ENCODE measurements at regions not wholly inside any gene's neighbourhood (a gene's known extent, or its start where the extent isn't known, plus 50 kb on each side); places are given as distances from the start of the nearest gene placed in this dataset.
A peak's percentile ranks its signal among the peaks of the same experiment; 100 is the strongest.

GRCh38 chr5:33276628-33276950, 164.2 kb upstream of the TARS1 start:
- BruUV-seq (replicated peaks) = no TSS peak
- Histone ChIP-seq H3K9me1 (replicated peaks; ENCODE audit: control insufficient read depth, extremely low read depth, insufficient read depth, low read length) (no peaks in the 10 kb centered on the region), H3K4me2 (ENCODE audit: insufficient read depth, low read length) (peak overlapping the region; percentile 62), H3K9me3 (replicated peaks; ENCODE audit: control insufficient read depth, insufficient read depth, low read length) (no peaks in the 10 kb centered on the region), H3K4me1 (ENCODE audit: control insufficient read depth, extremely low read depth, insufficient read depth, low read length) (peaks cover 32% of the 10 kb centered on the region), H3K36me3 (ENCODE audit: control insufficient read depth in 2 of 2, extremely low read depth in 1 of 2, insufficient read depth in 2 of 2, low read length in 2 of 2) (no peaks in the 10 kb centered on the region), H3K27me3 (ENCODE audit: control insufficient read depth in 2 of 2, insufficient read depth in 2 of 2, low read length in 2 of 2) (no peaks in the 10 kb centered on the region), H3K79me2 (ENCODE audit: control insufficient read depth, insufficient read depth, low read length) (no peaks in the 10 kb centered on the region), H4K20me1 (replicated peaks; ENCODE audit: control insufficient read depth, extremely low read depth, insufficient read depth, low read length) (no peaks in the 10 kb centered on the region), H3K4me3 (replicated peaks in 1 of 3; ENCODE audit: insufficient read depth in 1 of 3, low read depth in 1 of 3, low read length in 3 of 3) (no peak overlapping the region), H2AFZ (ENCODE audit: low read depth, low read length) (peak overlapping the region; percentile 31), H3K27ac (ENCODE audit: insufficient read depth, low read depth, low read length) (peak overlapping the region; percentile 4), H3K9ac (replicated peaks; ENCODE audit: extremely low read depth, insufficient read depth, low read length) (no peak overlapping the region)
- ChIA-PET CTCF (interaction anchor here (0.8 to 1.1 kb wide), 2 partner anchors 18 to 96 kb away, joined by 3 read pairs; no protein-coding TSS in a partner anchor), POLR2A (no interaction called here)
- DNase-seq (ENCODE audit: low read depth, low spot score) (no peak), FAIRE-seq (no peak)
- dilution Hi-C loops (cut with MboI; ENCODE audit: extremely low pct_ligation_motif_present, low sequenced_read_pairs) = no loop called here
- intact Hi-C loops (cut with micrococcal nuclease) = loop anchor here (1.0 kb wide), 1 partner anchor 88 kb away; no protein-coding TSS in a partner anchor
- TF ChIP-seq POLR2AphosphoS5 (IDR thresholded peaks at IDR 0.05; ENCODE audit: insufficient read depth, low read depth, low read length) (no peak), EZH2 (IDR thresholded peaks at IDR 0.05; ENCODE audit: borderline replicate concordance, low read depth, low read length, severe bottlenecking) (no peak), FOS (IDR thresholded peaks at IDR 0.05; ENCODE audit: borderline replicate concordance, insufficient read depth, low read length) (no peak), MYC (IDR thresholded peaks at IDR 0.05; ENCODE audit: low read depth, low read length) (no peak), GATA2 (IDR thresholded peaks at IDR 0.05; ENCODE audit: insufficient read depth, insufficient read length, low read depth, low read length) (no peak), CTCF (IDR thresholded peaks at IDR 0.05; ENCODE audit: extremely low read depth in 1 of 2, insufficient read depth in 1 of 2, low read depth in 1 of 2, low read length in 2 of 2) (no peak), MAX (IDR thresholded peaks at IDR 0.05; ENCODE audit: insufficient read depth, insufficient read length) (no peak), POLR2A (IDR thresholded peaks at IDR 0.05; ENCODE audit: low read depth, low read length) (no peak)

Data from endothelial cell of umbilical vein (primary cell).